ENCODE measurements at regions not wholly inside any gene's neighbourhood (a gene's known extent, or its start where the extent isn't known, plus 50 kb on each side); places are given as distances from the start of the nearest gene placed in this dataset.
A peak's percentile ranks its signal among the peaks of the same experiment; 100 is the strongest.

- H3K36me3 Mint-ChIP-seq (ENCODE audit: low read depth) = peaks cover 7% of the 10 kb centered on the region; the same call in 1 of the 3 replicates
- H3K27me3 Mint-ChIP-seq (ENCODE audit: insufficient read depth, low read depth, poor library complexity) = peaks cover 4% of the 10 kb centered on the region
- Histone ChIP-seq H3K36me3 (ENCODE audit: insufficient read depth) (no peaks in the 10 kb centered on the region), H3F3A (replicated peaks; ENCODE audit: low read depth) (no peaks in the 10 kb centered on the region), H3K4me1 (ENCODE audit: insufficient read depth) (peaks cover 10% of the 10 kb centered on the region; the same call in 1 of the 2 replicates), H2AFZ (0 out of 2 replicates have a peak overlapping the region, but pooled peaks have one; percentile 63), H3K27ac (ENCODE audit: low read depth) (no peak overlapping the region), H3K79me2 (replicated peaks; ENCODE audit: insufficient read depth) (no peaks in the 10 kb centered on the region), H4K20me1 (replicated peaks; ENCODE audit: insufficient read depth) (no peaks in the 10 kb centered on the region), H3K9me2 (ENCODE audit: insufficient read depth) (peaks cover 22% of the 10 kb centered on the region; the same call in 1 of the 2 replicates), H3K27me3 (ENCODE audit: insufficient read depth) (no peaks in the 10 kb centered on the region), H3K4me3 (no peak overlapping the region), H3K4me2 (no peak overlapping the region)
- TF ChIP-seq POLR2AphosphoS5 (IDR thresholded peaks at IDR 0.05; ENCODE audit: low read depth) (no peak), ZNF114 (CRISPR knock-in tag; IDR thresholded peaks at IDR 0.05) (no peak), NANOG (IDR thresholded peaks at IDR 0.05; ENCODE audit: borderline replicate concordance) (no peak), ZNF331 (CRISPR knock-in tag; IDR thresholded peaks at IDR 0.05; ENCODE audit: low read depth) (no peak), EZH2phosphoT487 (IDR thresholded peaks at IDR 0.05; ENCODE audit: unreplicated experiment) (no peak), REST (IDR thresholded peaks at IDR 0.05; ENCODE audit: unreplicated experiment) (no peak), STAT1 (IDR thresholded peaks at IDR 0.05; ENCODE audit: unreplicated experiment) (no peak), CTCF (conservative IDR thresholded peaks at IDR 0.05; ENCODE audit: low read depth in 2 of 2) (no peak), CREB1 (CRISPR knock-in tag; IDR thresholded peaks at IDR 0.05; ENCODE audit: low read depth) (no peak), JUNB (IDR thresholded peaks at IDR 0.05; ENCODE audit: unreplicated experiment) (no peak)
- no peak overlapping the region; the same call in 1 of the 2 replicates for H3K27ac Mint-ChIP-seq
- DNase-seq (ENCODE audit: low spot score) (peak; percentile 32), ATAC-seq (peak; percentile 96)
- peaks cover 14% of the 10 kb centered on the region for H3K4me1 Mint-ChIP-seq
- peaks cover 9% of the 10 kb centered on the region; the same call in 2 of the 3 replicates for H3K9me3 Mint-ChIP-seq
- H3K4me3 Mint-ChIP-seq = no peak overlapping the region
Observed at GRCh38 chr11:127392575-127392974, 392.0 kb upstream of the KIRREL3 start.

GRCh38 chr11:127390465-127390864 lies 389.9 kb upstream of the KIRREL3 start:
- Mint-ChIP-seq H3K9me3 (peaks cover 3% of the 10 kb centered on the region; the same call in 2 of the 3 replicates), H3K36me3 (ENCODE audit: low read depth) (no peaks in the 10 kb centered on the region), H3K27ac (no peak overlapping the region), H3K27me3 (ENCODE audit: insufficient read depth, low read depth, poor library complexity) (peaks cover 4% of the 10 kb centered on the region), H3K4me3 (no peak overlapping the region), H3K4me1 (peaks cover 14% of the 10 kb centered on the region)
- no peak for ATAC-seq
- Histone ChIP-seq H3F3A (replicated peaks; ENCODE audit: low read depth) (no peaks in the 10 kb centered on the region), H3K27ac (ENCODE audit: low read depth) (no peak overlapping the region), H3K79me2 (replicated peaks; ENCODE audit: insufficient read depth) (no peaks in the 10 kb centered on the region), H2AFZ (no peak overlapping the region), H3K4me1 (ENCODE audit: insufficient read depth) (peaks cover 10% of the 10 kb centered on the region; the same call in 1 of the 2 replicates), H3K9me2 (ENCODE audit: insufficient read depth) (peaks cover 11% of the 10 kb centered on the region; the same call in 1 of the 2 replicates), H3K27me3 (ENCODE audit: insufficient read depth) (no peaks in the 10 kb centered on the region), H3K4me2 (no peak overlapping the region), H3K4me3 (no peak overlapping the region), H3K36me3 (ENCODE audit: insufficient read depth) (no peaks in the 10 kb centered on the region), H4K20me1 (replicated peaks; ENCODE audit: insufficient read depth) (no peaks in the 10 kb centered on the region)
- DNase-seq (ENCODE audit: low spot score) = no peak
- no peak for TF ChIP-seq NANOG (IDR thresholded peaks at IDR 0.05; ENCODE audit: borderline replicate concordance)
- TF ChIP-seq ZNF331 (CRISPR knock-in tag; IDR thresholded peaks at IDR 0.05; ENCODE audit: low read depth) = no peak
- TF ChIP-seq ETS1 (IDR thresholded peaks at IDR 0.05) = no peak
- no peak for TF ChIP-seq CREB1 (CRISPR knock-in tag; IDR thresholded peaks at IDR 0.05; ENCODE audit: low read depth)
- no peak for TF ChIP-seq CTCF (conservative IDR thresholded peaks at IDR 0.05; ENCODE audit: low read depth in 2 of 2)
- no peak for TF ChIP-seq JUNB (IDR thresholded peaks at IDR 0.05; ENCODE audit: unreplicated experiment)

Data from GM23338 (cell line).